Left cardiac atrium (tissue), 4 donors: ENCODE measurements at regions not wholly inside any gene's neighbourhood (a gene's known extent, or its start where the extent isn't known, plus 50 kb on each side); places are given as distances from the start of the nearest gene placed in this dataset.

Source experiments
- ATAC-seq, 2 donors: fragments of 200-7000 bp; cut with Tn5 transposase; one replicate each; pipeline ENCODE4 v1.9.1; 2020; ENCODE audit warnings: mild to moderate bottlenecking in 2 of 2, moderate library complexity in 2 of 2
- DNase-seq: peaks from one replicate; pipeline ENCODE4 v3.0.0-alpha.2; 2020
- intact Hi-C, 2 donors: fragments of 100-400 bp; cut with DNase I; formaldehyde crosslinking; loops; one replicate each; pipeline versions ENCODE4 v1.14.1 to v1.15.1; 2022 to 2023
- donor health status: DM: no; HTN: yes; CAD: no.
- donor health status: DM: no; HTN: yes; CAD: no; lungs with severe emphysema.
- donor health status: DM: yes; HTN: yes; CAD: no.
- donor health status: Dilated cardiomyopathy.

- DNase-seq (no peak), ATAC-seq (no peak)
- intact Hi-C loops: no loop called here
These were observed 971.4 kb downstream of the BRD1 start for GRCh38 chr22:48856308-48856615.

GRCh38 chr22:48855593-48856307 is 971.9 kb downstream of the BRD1 start:
- peak in 1 of 2 donors; percentile 12 for ATAC-seq
- intact Hi-C loops: no loop called here
- DNase-seq: no peak

GRCh38 chr22:48855013-48855412 is 972.7 kb downstream of the BRD1 start:
- DNase-seq (no peak), ATAC-seq (no peak)
- intact Hi-C loops: no loop called here

- no peak for ATAC-seq
- intact Hi-C loops: no loop called here
- DNase-seq: no peak
These were observed 973.9 kb downstream of the BRD1 start for GRCh38 chr22:48853627-48854240.

GRCh38 chr22:48851933-48852549 is 975.6 kb downstream of the BRD1 start:
- no peak for DNase-seq
- intact Hi-C loops: no loop called here
- no peak for ATAC-seq

GRCh38 chr22:48850658-48851287 is 976.9 kb downstream of the BRD1 start:
- intact Hi-C loops: no loop called here
- ATAC-seq: no peak
- DNase-seq: no peak

GRCh38 chr22:48849963-48850657 is 977.6 kb downstream of the BRD1 start:
- ATAC-seq (no peak), DNase-seq (no peak)
- intact Hi-C loops: no loop called here

- DNase-seq: no peak
- ATAC-seq: no peak
- intact Hi-C loops: no loop called here
These were observed 978.3 kb downstream of the BRD1 start for GRCh38 chr22:48849219-48849912.

GRCh38 chr22:48846200-48846599 is 981.5 kb downstream of the BRD1 start:
- intact Hi-C loops: no loop called here
- ATAC-seq (no peak), DNase-seq (no peak)

GRCh38 chr22:48845356-48845936 is 982.2 kb downstream of the BRD1 start:
- DNase-seq (no peak), ATAC-seq (no peak)
- intact Hi-C loops: no loop called here

GRCh38 chr22:48844056-48844675 is 983.5 kb downstream of the BRD1 start:
- DNase-seq (no peak), ATAC-seq (no peak)
- intact Hi-C loops: no loop called here

- intact Hi-C loops: no loop called here
- DNase-seq: no peak
- no peak for ATAC-seq
These were observed 984.0 kb downstream of the BRD1 start for GRCh38 chr22:48843640-48844039.

GRCh38 chr22:48842976-48843375 is 984.7 kb downstream of the BRD1 start:
- intact Hi-C loops: no loop called here
- no peak for ATAC-seq
- no peak for DNase-seq

GRCh38 chr22:48842583-48842945 is 985.1 kb downstream of the BRD1 start:
- intact Hi-C loops: no loop called here
- no peak for DNase-seq
- no peak for ATAC-seq

GRCh38 chr22:48841881-48842582 is 985.6 kb downstream of the BRD1 start:
- intact Hi-C loops: no loop called here
- ATAC-seq (no peak), DNase-seq (no peak)

- no peak for DNase-seq
- intact Hi-C loops: no loop called here
- no peak for ATAC-seq
These were observed 987.3 kb downstream of the BRD1 start for GRCh38 chr22:48840112-48840949.
